Uterus (tissue), 2 donors: ENCODE measurements at regions not wholly inside any gene's neighbourhood (a gene's known extent, or its start where the extent isn't known, plus 50 kb on each side); places are given as distances from the start of the nearest gene placed in this dataset.

ENCODE experiments used
- CTCF ChIP-seq, 4 experiments: fragments of 200-600 bp in 2 of 4; fragments of 450-650 bp in 2 of 4; sonication (generic) in 2 of 4; IDR thresholded peaks; one replicate each; pipeline ENCODE4 v1.5.1; 2016 to 2019; ENCODE audit warnings: antibody characterized with exemption in 4 of 4, mild to moderate bottlenecking in 2 of 4, moderate library complexity in 1 of 4
- POLR2A ChIP-seq, 2 donors: fragments of 450-650 bp; IDR thresholded peaks; one replicate each; pipeline ENCODE4 v1.6.1; 2016; ENCODE audit warnings: antibody characterized with exemption in 2 of 2, mild to moderate bottlenecking in 1 of 2, moderate library complexity in 1 of 2

GRCh38 chr6:12578751-12579150 lies 137.8 kb upstream of the PHACTR1 start:
- TF ChIP-seq POLR2A (IDR thresholded peaks at IDR 0.05) (no peak), CTCF (IDR thresholded peaks at IDR 0.05) (no peak)
